ENCODE measurements at regions not wholly inside any gene's neighbourhood (a gene's known extent, or its start where the extent isn't known, plus 50 kb on each side); places are given as distances from the start of the nearest gene placed in this dataset.
A peak's percentile ranks its signal among the peaks of the same experiment; 100 is the strongest.

- intact Hi-C loops (cut with DNase I), result loop anchor here (10.0 kb wide), 1 partner anchor 526 kb away; the partner anchor contains the start of gene UBC
- Histone ChIP-seq H3K4me3 (peak overlapping the region; percentile 59 to 71 (median 62)), H3K9me3 (no peaks in the 10 kb centered on the region), H3K27me3 (peaks cover 0 to 2% (median 0%) of the 10 kb centered on the region in 4 donors), H3K27ac (replicated peaks in 1 of 4) (peak overlapping the region; percentile 95 to 98 (median 96)), H3K36me3 (peaks cover 12 to 28% (median 23%) of the 10 kb centered on the region in 4 donors), H3K4me1 (peaks cover 88 to 100% (median 98%) of the 10 kb centered on the region in 4 donors)
- DNase-seq (ENCODE audit: extremely low spot score), result peak; percentile 95
- TF ChIP-seq POLR2AphosphoS5 (IDR thresholded peaks at IDR 0.05) (peak in 1 of 2 donors; percentile 73), CTCF (IDR thresholded peaks at IDR 0.05) (no peak)
- 0% methylated on average over 14 of the region's 39 CpGs for WGBS
These were observed 93.8 kb downstream of the RFLNA start for GRCh38 chr12:124388679-124389137.

GRCh38 chr12:124388038-124388671 lies 93.3 kb downstream of the RFLNA start:
- no peak for TF ChIP-seq POLR2AphosphoS5 (IDR thresholded peaks at IDR 0.05)
- TF ChIP-seq POLR2A (IDR thresholded peaks at IDR 0.05; ENCODE audit: low read depth), result no peak
- no peak for TF ChIP-seq EP300 (IDR thresholded peaks at IDR 0.05)
- TF ChIP-seq CTCF (IDR thresholded peaks at IDR 0.05), result no peak
- H3K36me3 ChIP-seq, result peaks cover 14 to 33% (median 28%) of the 10 kb centered on the region in 4 donors
- H3K27ac ChIP-seq (replicated peaks in 1 of 4), result peak overlapping the region; percentile 95 to 98 (median 96)
- H3K9me3 ChIP-seq, result no peaks in the 10 kb centered on the region
- peaks cover 0 to 2% (median 0%) of the 10 kb centered on the region in 4 donors for H3K27me3 ChIP-seq
- WGBS, result 26% methylated on average over 7 of the region's 15 CpGs
- peak overlapping the region; percentile 59 to 71 (median 62) for H3K4me3 ChIP-seq
- peaks cover 82 to 97% (median 94%) of the 10 kb centered on the region in 4 donors for H3K4me1 ChIP-seq
- DNase-seq (ENCODE audit: extremely low spot score), result no peak
- intact Hi-C loops (cut with DNase I), result loop anchor here (10.0 kb wide), 1 partner anchor 527 kb away; the partner anchor contains the start of gene UBC

GRCh38 chr12:124387528-124387911 lies 92.6 kb downstream of the RFLNA start:
- H3K27ac ChIP-seq (replicated peaks in 1 of 4), result peak overlapping the region; percentile 95 to 98 (median 96)
- H3K4me3 ChIP-seq, result peak overlapping the region; percentile 59 to 71 (median 62)
- H3K9me3 ChIP-seq, result no peaks in the 10 kb centered on the region
- intact Hi-C loops (cut with DNase I), result loop anchor here (10.0 kb wide), 1 partner anchor 527 kb away; the partner anchor contains the start of gene UBC
- peaks cover 80 to 97% (median 93%) of the 10 kb centered on the region in 4 donors for H3K4me1 ChIP-seq
- H3K27me3 ChIP-seq, result peaks cover 0 to 2% (median 0%) of the 10 kb centered on the region in 4 donors
- no CpG with 5 or more reads among the region's 24 CpGs for WGBS
- DNase-seq (ENCODE audit: extremely low spot score), result no peak
- TF ChIP-seq POLR2AphosphoS5 (IDR thresholded peaks at IDR 0.05), result peak in 1 of 2 donors; percentile 10
- no peak for TF ChIP-seq EP300 (IDR thresholded peaks at IDR 0.05)
- peaks cover 14 to 38% (median 34%) of the 10 kb centered on the region in 4 donors for H3K36me3 ChIP-seq

GRCh38 chr12:124386661-124387527 lies 92.0 kb downstream of the RFLNA start:
- DNase-seq (ENCODE audit: extremely low spot score), result no peak
- 51% methylated on average over 18 of the region's 23 CpGs for WGBS
- Histone ChIP-seq H3K36me3 (peaks cover 14 to 38% (median 34%) of the 10 kb centered on the region in 4 donors), H3K27me3 (peaks cover 0 to 2% (median 0%) of the 10 kb centered on the region in 4 donors), H3K4me3 (peak overlapping the region; percentile 59 to 71 (median 62)), H3K9me3 (no peaks in the 10 kb centered on the region), H3K4me1 (peaks cover 80 to 97% (median 93%) of the 10 kb centered on the region in 4 donors), H3K27ac (replicated peaks in 1 of 4) (peak overlapping the region; percentile 95 to 98 (median 96))
- intact Hi-C loops (cut with DNase I), result loop anchor here (10.0 kb wide), 1 partner anchor 528 kb away; the partner anchor contains the start of gene UBC
- TF ChIP-seq EP300 (IDR thresholded peaks at IDR 0.05), result no peak
- no peak for TF ChIP-seq CTCF (IDR thresholded peaks at IDR 0.05)
- no peak for TF ChIP-seq POLR2AphosphoS5 (IDR thresholded peaks at IDR 0.05)
- TF ChIP-seq POLR2A (IDR thresholded peaks at IDR 0.05; ENCODE audit: low read depth), result no peak
